Left ventricle myocardium inferior (tissue), 1 donor: ENCODE measurements at regions not wholly inside any gene's neighbourhood (a gene's known extent, or its start where the extent isn't known, plus 50 kb on each side); places are given as distances from the start of the nearest gene placed in this dataset.

ENCODE experiments used
- DNase-seq: peaks from one replicate; pipeline ENCODE4 v3.0.0-alpha.2; 2020
- H3K27ac ChIP-seq: fragments of 200-600 bp; replicated peaks from 2 replicates; pipeline ENCODE4 v1.8.0; 2021
- H3K27me3 ChIP-seq: fragments of 200-600 bp; 2 replicates; pipeline ENCODE4 v1.8.0; 2021; ENCODE audit warnings: low read depth
- H3K36me3 ChIP-seq: fragments of 200-600 bp; 2 replicates; pipeline ENCODE4 v1.8.0; 2021
- H3K4me1 ChIP-seq: fragments of 200-600 bp; 2 replicates; pipeline ENCODE4 v1.8.0; 2021
- H3K4me3 ChIP-seq: fragments of 200-600 bp; 2 replicates; pipeline ENCODE4 v1.8.0; 2021; ENCODE audit warnings: mild to moderate bottlenecking, moderate library complexity
- H3K9me3 ChIP-seq: fragments of 200-600 bp; replicated peaks from 2 replicates; pipeline ENCODE4 v1.8.0; 2021
- CTCF ChIP-seq: fragments of 200-600 bp; IDR thresholded peaks from 2 replicates; pipeline ENCODE4 v1.8.0; 2021; ENCODE audit warnings: antibody characterized with exemption, mild to moderate bottlenecking, borderline replicate concordance
- intact Hi-C: fragments of 100-400 bp; cut with micrococcal nuclease; formaldehyde crosslinking; loops from one replicate; pipeline ENCODE4 v1.11.0; 2022
- donor health status: DM: no; HTN: yes; CAD: no; lungs with severe emphysema.

- Histone ChIP-seq H3K4me3 (no peak overlapping the region), H3K4me1 (no peaks in the 10 kb centered on the region), H3K36me3 (no peaks in the 10 kb centered on the region), H3K27me3 (peaks cover 10% of the 10 kb centered on the region), H3K27ac (no peak overlapping the region), H3K9me3 (no peaks in the 10 kb centered on the region)
- intact Hi-C loops = no loop called here
- DNase-seq = no peak
- no peak for TF ChIP-seq CTCF
Measured at GRCh38 chr5:108432024-108432423, 50.1 kb upstream of the FBXL17 start.
